SK-N-SH treated with all-trans-retinoic acid at 6 μM for 48 hours (cell line): ENCODE measurements at regions not wholly inside any gene's neighbourhood (a gene's known extent, or its start where the extent isn't known, plus 50 kb on each side); places are given as distances from the start of the nearest gene placed in this dataset.

Experiments used
- CSDC2 ChIP-seq: fragments of 250-450 bp; sonication (Bioruptor Pico); IDR thresholded peaks from 2 replicates; pipeline ENCODE4 v1.5.0; 2020; ENCODE audit warnings: mild to moderate bottlenecking, moderate library complexity
- CSRNP3 ChIP-seq: fragments of 250-450 bp; sonication (Bioruptor Pico); IDR thresholded peaks from 2 replicates; pipeline ENCODE4 v1.5.1; 2021; ENCODE audit warnings: mild to moderate bottlenecking, moderate library complexity
- ESRRG ChIP-seq: fragments of 250-450 bp; sonication (Bioruptor Pico); IDR thresholded peaks from 2 replicates; pipeline ENCODE4 v1.6.1; 2021; ENCODE audit warnings: mild to moderate bottlenecking
- ISL1 ChIP-seq: fragments of 250-450 bp; sonication (Bioruptor Pico); IDR thresholded peaks from 2 replicates; pipeline ENCODE4 v2.1.2; 2022; ENCODE audit warnings: mild to moderate bottlenecking, moderate library complexity
- PATZ1 ChIP-seq: fragments of 250-450 bp; sonication (Bioruptor Pico); IDR thresholded peaks from 2 replicates; pipeline ENCODE4 v1.8.0; 2020; ENCODE audit warnings: mild to moderate bottlenecking, moderate library complexity, borderline replicate concordance
- POU6F1 ChIP-seq: fragments of 250-450 bp; sonication (Bioruptor Pico); IDR thresholded peaks from 2 replicates; pipeline ENCODE4 v1.8.0; 2021; ENCODE audit warnings: low read depth, mild to moderate bottlenecking, moderate library complexity, borderline replicate concordance
- RARB ChIP-seq: fragments of 250-450 bp; sonication (Bioruptor Pico); IDR thresholded peaks from 2 replicates; pipeline ENCODE4 v1.8.0; 2021; ENCODE audit warnings: mild to moderate bottlenecking, moderate library complexity
- TCF4 ChIP-seq: fragments of 250-450 bp; sonication (Bioruptor Pico); IDR thresholded peaks from 2 replicates; pipeline ENCODE4 v1.8.0; 2021; ENCODE audit warnings: mild to moderate bottlenecking, moderate library complexity, borderline replicate concordance
- ZFP30 ChIP-seq: fragments of 450-650 bp; formaldehyde crosslinking; IDR thresholded peaks from 2 replicates; pipeline ENCODE4 v1.5.0; 2022; ENCODE audit warnings: mild to moderate bottlenecking, moderate library complexity
- ZNF70 ChIP-seq: fragments of 450-650 bp; formaldehyde crosslinking; IDR thresholded peaks from 2 replicates; pipeline ENCODE4 v1.5.0; 2020; ENCODE audit warnings: mild to moderate bottlenecking, moderate library complexity

GRCh38 chr13:44206434-44206833, 167.2 kb upstream of the SERP2 start:
- TF ChIP-seq PATZ1 (no peak), ISL1 (CRISPR knock-in tag) (no peak), ZNF70 (CRISPR knock-in tag) (no peak), CSDC2 (no peak), RARB (CRISPR knock-in tag) (no peak), ZFP30 (CRISPR knock-in tag) (no peak), CSRNP3 (CRISPR knock-in tag) (no peak), POU6F1 (CRISPR knock-in tag) (no peak), TCF4 (no peak), ESRRG (CRISPR knock-in tag) (no peak)
